ENCODE measurements at regions not wholly inside any gene's neighbourhood (a gene's known extent, or its start where the extent isn't known, plus 50 kb on each side); places are given as distances from the start of the nearest gene placed in this dataset.

- no peak for DNase-seq
Observed at GRCh38 chr12:91835693-91836092, 310.0 kb downstream of the BTG1 start.

DNA sequence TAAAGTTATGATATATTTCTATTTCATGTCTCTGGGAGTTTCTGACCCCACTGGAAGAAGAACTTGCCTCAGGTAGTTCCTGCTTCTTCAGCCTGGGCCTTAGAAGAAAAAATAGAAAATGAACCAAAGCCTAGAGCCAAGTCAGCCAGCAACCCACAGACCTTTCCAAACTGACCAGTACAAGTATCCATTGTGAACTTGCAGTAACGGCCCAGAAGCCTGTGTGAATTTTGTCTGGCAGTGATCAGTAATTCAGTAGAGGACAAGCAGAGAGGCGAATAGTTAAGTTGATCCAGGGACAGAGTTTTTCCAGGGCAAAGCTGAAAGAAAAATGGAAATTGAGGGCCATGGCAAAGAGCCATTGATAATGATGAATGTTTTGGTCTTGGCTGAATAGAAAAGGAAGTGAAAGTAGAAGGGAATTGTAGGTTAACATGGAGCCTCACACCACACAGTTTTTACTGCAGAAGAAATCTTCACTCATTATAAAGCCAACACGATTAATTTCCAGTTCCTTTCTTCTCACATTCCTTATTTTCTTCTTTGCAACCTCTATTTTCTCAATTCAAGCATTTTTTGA, 311.8 kb downstream of the BTG1 start:
- no peak for DNase-seq

- DNase-seq = no peak
Observed at GRCh38 chr12:91825999-91826398, 319.6 kb downstream of the BTG1 start.

DNA sequence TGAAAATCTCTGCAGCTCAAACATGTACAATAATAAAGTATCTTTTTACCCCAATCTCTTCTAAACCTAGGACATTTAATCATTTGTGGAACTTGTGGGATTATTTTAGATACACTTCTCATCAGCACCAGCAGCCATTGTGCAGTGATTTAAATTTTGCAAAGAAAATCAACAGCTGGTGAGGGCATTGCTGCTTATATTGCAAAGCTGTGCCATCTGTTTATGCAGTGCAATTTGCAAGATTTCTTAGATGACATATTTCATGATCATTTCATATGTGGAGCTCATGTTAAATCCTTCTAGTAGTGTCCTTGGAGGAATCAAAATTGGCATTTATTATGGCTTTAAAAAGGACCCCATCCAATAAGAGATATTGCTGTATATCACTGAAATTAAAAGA, 320.7 kb downstream of the BTG1 start:
- no peak for DNase-seq

DNA sequence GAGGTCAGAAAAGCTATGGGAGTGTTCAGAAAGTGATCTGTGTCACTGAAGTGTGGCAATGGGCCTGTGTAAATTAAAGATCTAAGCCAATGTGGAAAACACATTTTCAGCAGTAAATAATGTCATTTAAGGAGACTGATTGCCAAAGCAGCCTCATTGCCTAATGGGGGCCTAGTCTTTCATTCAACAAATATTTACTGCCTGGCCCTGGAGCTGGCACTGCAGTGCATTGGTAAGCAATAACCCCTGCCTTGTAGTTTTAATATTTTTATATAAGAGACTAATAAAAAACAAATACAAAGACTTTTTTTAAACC, 326.6 kb downstream of the BTG1 start:
- no peak for DNase-seq

DNA sequence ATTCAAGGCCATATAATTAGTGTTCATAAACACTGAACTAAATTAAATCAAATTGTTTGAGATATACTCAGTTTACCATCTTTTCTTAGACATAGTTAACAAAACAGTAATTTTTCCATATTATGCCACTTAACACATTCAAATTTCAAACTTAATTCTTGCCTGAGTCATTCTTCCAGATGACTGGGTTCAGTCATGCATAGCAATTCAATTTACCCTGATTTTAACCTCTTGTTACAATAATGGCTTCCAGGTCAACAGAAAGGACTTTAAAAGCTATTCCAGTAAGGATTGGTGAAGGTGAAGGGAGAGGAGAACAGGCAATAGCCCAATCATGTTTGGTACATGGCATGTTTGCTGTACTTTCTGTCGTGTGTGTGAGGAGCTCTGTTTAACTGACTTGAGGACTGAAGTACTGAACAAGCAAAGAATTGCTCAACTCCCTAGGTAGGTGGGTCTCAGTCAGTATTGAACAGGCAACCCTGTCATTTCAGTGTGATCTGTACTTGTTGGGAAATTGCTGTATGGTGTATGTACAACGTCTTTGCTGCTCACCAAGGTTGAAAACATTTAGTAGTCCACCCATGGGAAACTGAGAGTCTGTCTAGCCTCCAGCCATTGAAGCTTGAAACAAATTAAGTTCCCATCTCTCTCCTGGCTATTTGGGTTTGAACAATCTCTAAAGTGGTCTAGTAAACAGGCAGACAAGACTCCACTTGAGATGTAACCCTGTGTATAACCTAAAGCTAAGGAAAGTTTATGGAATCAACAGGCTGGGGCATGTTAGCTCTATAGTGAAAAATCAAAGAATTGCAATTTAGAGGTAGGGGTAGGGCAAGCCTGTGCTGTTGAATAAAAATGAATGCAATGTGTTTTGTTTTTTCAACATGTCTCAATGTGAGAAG, 327.2 kb downstream of the BTG1 start:
- no peak for DNase-seq

GRCh38 chr12:91817517-91817916, 328.1 kb downstream of the BTG1 start:
- no peak for DNase-seq

- DNase-seq = no peak
Observed at GRCh38 chr12:91813701-91814100, 331.9 kb downstream of the BTG1 start.

GRCh38 chr12:91811481-91812287, 334.0 kb downstream of the BTG1 start:
- DNase-seq = peak; percentile 81

GRCh38 chr12:91810531-91811451, 334.9 kb downstream of the BTG1 start:
- DNase-seq = no peak

DNA sequence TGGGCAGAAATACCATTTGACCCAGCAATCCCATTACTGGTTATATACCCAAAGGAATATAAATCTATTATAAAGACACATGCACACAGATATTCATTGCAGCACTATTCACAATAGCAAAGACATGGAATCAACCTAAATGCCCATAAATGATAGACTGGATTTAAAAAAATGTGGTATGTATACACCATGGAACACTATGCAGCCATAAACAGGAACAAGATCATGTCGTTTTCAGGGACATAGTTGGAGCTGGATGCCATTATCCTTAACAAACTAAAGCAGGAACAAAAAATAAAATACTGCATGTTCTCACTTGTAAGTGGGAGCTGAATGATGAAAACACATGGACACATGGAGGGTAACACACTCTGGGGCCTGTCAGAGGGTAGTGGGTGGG, 335.6 kb downstream of the BTG1 start:
- no peak for DNase-seq

DNA sequence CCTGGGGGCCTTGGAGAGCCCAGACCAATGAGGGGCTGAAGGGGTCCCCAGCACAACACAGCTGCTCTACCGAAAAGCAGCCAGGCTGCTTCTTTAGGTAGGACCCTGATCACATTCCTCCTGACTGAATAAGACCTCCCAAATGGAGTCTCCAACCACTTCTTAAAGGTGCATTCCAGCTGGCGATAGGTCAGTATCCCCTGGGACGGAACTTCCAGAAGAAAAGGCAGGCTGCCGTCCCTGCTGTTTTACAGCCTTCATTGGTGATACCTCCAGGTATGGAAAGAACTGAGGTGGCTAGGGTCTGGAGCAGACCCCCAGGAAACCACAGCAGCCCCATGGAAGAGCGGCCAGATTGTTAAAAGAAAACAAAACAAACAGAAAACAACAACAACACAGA, 340.6 kb downstream of the BTG1 start:
- DNase-seq = no peak

GRCh38 chr12:91804533-91804932, 341.1 kb downstream of the BTG1 start:
- DNase-seq = no peak

GRCh38 chr12:91801048-91801447, 344.6 kb downstream of the BTG1 start:
- DNase-seq = no peak

- no peak for DNase-seq
Observed at GRCh38 chr12:91793676-91794075, 352.0 kb downstream of the BTG1 start.

- DNase-seq = no peak
Observed at GRCh38 chr12:91792597-91792996, 353.0 kb downstream of the BTG1 start.

DNA sequence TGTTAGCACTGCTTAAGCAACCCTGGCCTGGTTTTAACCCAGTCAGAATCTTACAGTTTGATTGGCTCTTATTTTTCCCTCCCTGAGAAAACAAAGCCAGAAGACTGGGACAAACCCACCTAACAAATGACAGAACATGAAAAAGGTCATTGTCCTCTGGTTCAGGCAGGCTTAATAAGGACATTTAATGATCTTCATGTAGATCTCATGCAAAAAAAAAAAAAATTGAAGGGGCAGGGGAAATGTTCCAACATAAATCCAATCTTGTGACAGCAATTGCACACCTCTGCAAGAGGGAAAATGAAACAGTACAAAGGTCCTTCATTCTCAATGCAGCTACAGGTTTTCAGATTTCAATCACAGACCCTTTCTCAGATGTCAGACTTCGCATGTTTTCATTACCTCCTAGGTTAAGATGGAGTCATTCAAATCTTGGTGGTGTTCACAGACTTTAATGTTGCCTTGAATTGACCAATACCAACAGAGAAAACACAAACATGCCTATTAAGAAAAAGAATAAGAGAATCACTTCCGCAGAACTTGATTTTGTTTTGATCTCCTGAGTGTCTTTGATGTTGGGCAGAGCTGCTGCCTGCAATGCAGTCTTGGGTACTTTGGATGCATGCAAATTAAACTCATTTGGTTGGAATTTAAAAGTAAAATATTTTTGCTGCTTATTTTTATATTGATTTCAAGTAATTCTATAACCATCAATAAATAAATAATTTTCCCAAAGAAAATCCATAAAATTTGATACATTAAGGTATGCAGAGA, 359.0 kb downstream of the BTG1 start:
- no peak for DNase-seq

DNA sequence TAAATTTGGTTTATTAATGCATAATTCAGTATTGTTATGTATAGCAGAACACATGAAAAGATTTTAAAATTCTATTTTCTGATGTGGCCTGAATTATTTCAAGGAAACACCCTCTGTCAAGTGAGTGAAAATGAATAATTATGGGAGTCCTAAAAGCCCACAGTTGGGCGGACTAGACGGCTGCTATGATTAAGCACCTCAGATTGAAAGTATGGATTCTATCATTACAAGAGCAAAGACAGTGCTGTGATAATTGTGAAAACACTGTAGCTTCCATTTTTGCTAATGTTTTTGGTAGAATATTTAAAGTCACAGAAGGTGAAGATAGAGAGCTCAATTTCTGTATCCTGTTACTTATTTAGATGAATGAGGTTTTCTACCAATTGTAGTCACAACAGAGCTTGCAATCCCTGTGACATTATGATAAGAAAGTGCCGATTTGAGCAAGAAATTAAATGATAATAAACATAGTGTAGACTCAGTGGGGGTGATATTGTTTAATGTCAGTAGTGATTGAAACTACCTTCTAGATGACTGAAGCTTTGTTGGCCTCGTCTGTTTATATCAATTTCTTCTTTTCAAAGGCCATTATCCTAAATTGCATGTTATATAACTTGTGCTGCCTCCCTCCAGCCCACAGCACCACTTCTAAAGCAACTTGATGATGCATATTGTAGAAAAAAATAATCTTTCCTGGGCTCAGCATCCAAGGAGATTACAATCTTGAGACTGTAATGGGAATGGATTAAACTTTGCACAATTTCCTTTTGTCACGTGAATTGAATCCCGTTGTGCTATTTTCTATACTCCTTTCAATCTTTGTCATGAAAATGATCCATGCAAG, 359.8 kb downstream of the BTG1 start:
- no peak for DNase-seq

GRCh38 chr12:91781114-91781513, 364.5 kb downstream of the BTG1 start:
- DNase-seq = no peak

DNA sequence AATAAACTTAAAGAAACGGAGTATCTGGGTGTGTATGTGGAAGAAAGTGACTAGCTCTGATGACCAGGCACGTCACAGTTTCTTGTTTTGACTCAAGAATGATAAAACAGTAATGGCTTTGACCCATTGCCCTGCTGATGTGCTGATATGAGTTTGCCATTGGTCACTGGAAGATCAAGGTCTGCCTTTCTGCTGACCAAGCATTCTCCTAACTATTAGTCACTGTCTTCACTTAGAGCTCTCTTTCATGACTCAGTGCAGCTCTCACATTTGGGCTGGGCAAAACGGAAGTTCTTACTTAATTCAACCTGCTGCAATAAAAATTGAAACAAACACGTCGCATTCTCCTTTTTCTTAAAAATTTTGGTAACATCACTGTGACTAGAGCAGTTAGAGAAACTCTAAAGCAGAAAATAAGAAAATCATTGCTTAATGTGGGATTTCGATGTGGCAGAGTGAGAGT, 366.7 kb downstream of the BTG1 start:
- peak; percentile 30 for DNase-seq

Data from activated T-cell treated with anti-CD3 and anti-CD28 coated beads for 4 hours (primary cell).